ENCODE measurements at regions not wholly inside any gene's neighbourhood (a gene's known extent, or its start where the extent isn't known, plus 50 kb on each side); places are given as distances from the start of the nearest gene placed in this dataset.

DNA sequence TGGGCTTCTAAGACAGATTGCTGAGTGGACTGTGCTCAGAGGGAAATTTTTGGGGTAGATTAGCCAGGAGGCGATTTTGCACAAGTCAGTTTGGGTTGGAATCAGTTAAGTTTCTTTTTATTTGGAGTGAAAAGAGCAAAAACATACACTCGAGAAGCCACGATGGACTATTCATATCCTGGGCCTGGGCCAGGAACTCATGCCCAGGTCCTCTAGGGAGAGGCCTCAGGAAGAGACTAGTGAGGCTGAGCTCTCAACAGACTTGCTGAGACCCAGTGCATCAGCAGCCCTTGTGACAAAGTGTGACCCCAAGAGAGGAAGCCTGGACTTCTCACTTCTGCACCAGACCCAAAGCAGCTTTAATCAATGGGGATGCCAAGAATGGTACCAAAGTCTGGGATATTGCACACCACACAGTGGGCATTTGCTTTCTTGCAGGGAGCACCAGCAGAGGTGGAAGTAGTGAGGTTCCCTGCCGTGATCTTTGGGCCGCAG is 61.6 kb upstream of the MAFB start:
- DNase-seq: no peak
- Mint-ChIP-seq H3K36me3 (ENCODE audit: low read depth) (no peaks in the 10 kb centered on the region), H3K27ac (no peak overlapping the region), H3K9me3 (no peaks in the 10 kb centered on the region), H3K4me3 (no peak overlapping the region), H3K27me3 (ENCODE audit: insufficient read depth) (peaks cover 10% of the 10 kb centered on the region), H3K4me1 (no peaks in the 10 kb centered on the region)
- TF ChIP-seq, protein P1, sequence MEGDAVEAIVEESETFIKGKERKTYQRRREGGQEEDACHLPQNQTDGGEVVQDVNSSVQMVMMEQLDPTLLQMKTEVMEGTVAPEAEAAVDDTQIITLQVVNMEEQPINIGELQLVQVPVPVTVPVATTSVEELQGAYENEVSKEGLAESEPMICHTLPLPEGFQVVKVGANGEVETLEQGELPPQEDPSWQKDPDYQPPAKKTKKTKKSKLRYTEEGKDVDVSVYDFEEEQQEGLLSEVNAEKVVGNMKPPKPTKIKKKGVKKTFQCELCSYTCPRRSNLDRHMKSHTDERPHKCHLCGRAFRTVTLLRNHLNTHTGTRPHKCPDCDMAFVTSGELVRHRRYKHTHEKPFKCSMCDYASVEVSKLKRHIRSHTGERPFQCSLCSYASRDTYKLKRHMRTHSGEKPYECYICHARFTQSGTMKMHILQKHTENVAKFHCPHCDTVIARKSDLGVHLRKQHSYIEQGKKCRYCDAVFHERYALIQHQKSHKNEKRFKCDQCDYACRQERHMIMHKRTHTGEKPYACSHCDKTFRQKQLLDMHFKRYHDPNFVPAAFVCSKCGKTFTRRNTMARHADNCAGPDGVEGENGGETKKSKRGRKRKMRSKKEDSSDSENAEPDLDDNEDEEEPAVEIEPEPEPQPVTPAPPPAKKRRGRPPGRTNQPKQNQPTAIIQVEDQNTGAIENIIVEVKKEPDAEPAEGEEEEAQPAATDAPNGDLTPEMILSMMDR (conservative IDR thresholded peaks at IDR 0.05): no peak
- Histone ChIP-seq H3K9ac (ENCODE audit: extremely low read depth, low read length, poor library complexity, severe bottlenecking) (no peak overlapping the region), H3K4me1 (ENCODE audit: control insufficient read depth, insufficient read depth, low read length) (no peaks in the 10 kb centered on the region), H3K9me3 (ENCODE audit: control insufficient read depth, low read length) (no peaks in the 10 kb centered on the region), H3K27me3 (ENCODE audit: control insufficient read depth, insufficient read depth, low read length, poor library complexity, severe bottlenecking) (peaks cover 12% of the 10 kb centered on the region), H3K27ac (ENCODE audit: low read depth, low read length) (no peak overlapping the region), H3K36me3 (ENCODE audit: control insufficient read depth, insufficient read depth, low read length) (no peaks in the 10 kb centered on the region), H3K4me3 (ENCODE audit: low read length) (no peak overlapping the region)
- WGBS, 2 experiments (ENCODE audit: insufficient coverage in 1 of 2, insufficient read length in 1 of 2): 95 to 97% methylated on average over 3 to 5 of the region's 5 CpGs

DNA sequence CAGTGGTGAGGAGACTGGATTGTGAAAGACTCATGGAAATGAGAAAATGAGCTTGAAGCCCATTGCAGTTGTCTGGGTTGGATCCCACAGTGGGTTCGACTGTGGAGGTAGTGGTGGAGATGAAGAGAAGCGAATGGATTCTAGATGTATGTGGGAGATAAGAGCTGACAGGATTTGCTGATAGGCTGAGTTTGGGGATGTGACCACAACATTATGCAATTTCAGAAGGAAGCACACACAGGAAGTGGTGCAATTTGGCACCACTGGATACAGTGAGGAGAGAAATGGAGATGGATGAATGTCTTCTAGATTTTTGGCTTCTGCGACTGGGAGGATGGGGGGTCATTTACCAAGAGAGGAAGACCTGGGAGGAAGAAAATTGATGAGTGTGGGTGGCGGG is 64.4 kb upstream of the MAFB start:
- WGBS, 2 experiments (ENCODE audit: insufficient coverage in 1 of 2, insufficient read length in 1 of 2): 91 to 100% methylated on average over 1 to 4 of the region's 4 CpGs
- no peaks in the 10 kb centered on the region for H3K36me3 ChIP-seq (ENCODE audit: control insufficient read depth, insufficient read depth, low read length)
- peaks cover 4% of the 10 kb centered on the region for H3K27me3 Mint-ChIP-seq (ENCODE audit: insufficient read depth)
- no peak overlapping the region for H3K9ac ChIP-seq (ENCODE audit: extremely low read depth, low read length, poor library complexity, severe bottlenecking)
- peak; percentile 13 for DNase-seq
- no peaks in the 10 kb centered on the region for H3K9me3 Mint-ChIP-seq
- no peaks in the 10 kb centered on the region for H3K9me3 ChIP-seq (ENCODE audit: control insufficient read depth, low read length)
- H3K4me1 ChIP-seq (ENCODE audit: control insufficient read depth, insufficient read depth, low read length): no peaks in the 10 kb centered on the region
- TF ChIP-seq, protein P1 (conservative IDR thresholded peaks at IDR 0.05): no peak
- H3K36me3 Mint-ChIP-seq (ENCODE audit: low read depth): no peaks in the 10 kb centered on the region
- no peaks in the 10 kb centered on the region for H3K4me1 Mint-ChIP-seq
- H3K27ac ChIP-seq (ENCODE audit: low read depth, low read length): no peak overlapping the region
- no peak overlapping the region for H3K4me3 ChIP-seq (ENCODE audit: low read length)
- no peaks in the 10 kb centered on the region for H3K27me3 ChIP-seq (ENCODE audit: control insufficient read depth, insufficient read depth, low read length, poor library complexity, severe bottlenecking)
- H3K27ac Mint-ChIP-seq: no peak overlapping the region
- H3K4me3 Mint-ChIP-seq: no peak overlapping the region

DNA sequence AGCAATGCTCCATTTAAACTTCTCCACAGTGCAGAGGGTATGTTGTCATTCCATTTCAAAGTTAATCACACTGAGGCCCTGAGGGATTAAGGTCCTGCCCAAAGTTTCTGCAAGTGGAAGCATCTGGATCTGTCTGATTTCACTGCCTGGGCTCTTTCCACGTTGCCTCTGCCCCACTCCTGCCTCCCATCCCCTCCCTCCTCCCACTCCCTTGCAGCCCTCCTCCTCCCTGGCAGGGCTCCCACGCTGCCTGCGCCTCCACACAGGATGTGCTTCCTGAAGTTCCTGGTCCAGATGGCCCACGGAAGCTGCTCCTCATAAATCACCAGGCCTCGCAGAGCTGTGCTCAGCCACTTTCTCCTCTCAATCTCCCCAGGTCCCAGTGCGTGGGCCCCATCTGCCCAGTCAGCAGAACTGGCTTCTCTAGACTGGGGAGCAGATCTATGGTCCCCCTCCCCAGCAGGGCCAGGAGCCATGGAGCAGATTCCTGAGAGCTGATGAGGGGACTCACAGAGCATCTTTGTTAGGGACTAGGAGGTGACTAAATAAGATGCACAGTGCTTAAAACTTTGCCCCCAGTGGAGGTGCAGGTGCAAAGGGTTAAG is 65.4 kb upstream of the MAFB start:
- TF ChIP-seq, protein P1 (conservative IDR thresholded peaks at IDR 0.05): no peak
- no peaks in the 10 kb centered on the region for H3K9me3 Mint-ChIP-seq
- Histone ChIP-seq H3K27ac (ENCODE audit: low read depth, low read length) (no peak overlapping the region), H3K4me1 (ENCODE audit: control insufficient read depth, insufficient read depth, low read length) (no peaks in the 10 kb centered on the region), H3K4me3 (ENCODE audit: low read length) (no peak overlapping the region), H3K9ac (ENCODE audit: extremely low read depth, low read length, poor library complexity, severe bottlenecking) (no peak overlapping the region), H3K36me3 (ENCODE audit: control insufficient read depth, insufficient read depth, low read length) (no peaks in the 10 kb centered on the region), H3K9me3 (ENCODE audit: control insufficient read depth, low read length) (no peaks in the 10 kb centered on the region), H3K27me3 (ENCODE audit: control insufficient read depth, insufficient read depth, low read length, poor library complexity, severe bottlenecking) (no peaks in the 10 kb centered on the region)
- H3K36me3 Mint-ChIP-seq (ENCODE audit: low read depth): no peaks in the 10 kb centered on the region
- H3K27ac Mint-ChIP-seq: no peak overlapping the region
- WGBS, 2 experiments (ENCODE audit: insufficient coverage in 1 of 2, insufficient read length in 1 of 2): 81 to 83% methylated on average over 3 to 6 of the region's 6 CpGs
- H3K4me1 Mint-ChIP-seq: no peaks in the 10 kb centered on the region
- H3K27me3 Mint-ChIP-seq (ENCODE audit: insufficient read depth): peaks cover under 1% of the 10 kb centered on the region
- no peak overlapping the region for H3K4me3 Mint-ChIP-seq
- peak; percentile 3 for DNase-seq
